ENCODE measurements at regions not wholly inside any gene's neighbourhood (a gene's known extent, or its start where the extent isn't known, plus 50 kb on each side); places are given as distances from the start of the nearest gene placed in this dataset.

DNA sequence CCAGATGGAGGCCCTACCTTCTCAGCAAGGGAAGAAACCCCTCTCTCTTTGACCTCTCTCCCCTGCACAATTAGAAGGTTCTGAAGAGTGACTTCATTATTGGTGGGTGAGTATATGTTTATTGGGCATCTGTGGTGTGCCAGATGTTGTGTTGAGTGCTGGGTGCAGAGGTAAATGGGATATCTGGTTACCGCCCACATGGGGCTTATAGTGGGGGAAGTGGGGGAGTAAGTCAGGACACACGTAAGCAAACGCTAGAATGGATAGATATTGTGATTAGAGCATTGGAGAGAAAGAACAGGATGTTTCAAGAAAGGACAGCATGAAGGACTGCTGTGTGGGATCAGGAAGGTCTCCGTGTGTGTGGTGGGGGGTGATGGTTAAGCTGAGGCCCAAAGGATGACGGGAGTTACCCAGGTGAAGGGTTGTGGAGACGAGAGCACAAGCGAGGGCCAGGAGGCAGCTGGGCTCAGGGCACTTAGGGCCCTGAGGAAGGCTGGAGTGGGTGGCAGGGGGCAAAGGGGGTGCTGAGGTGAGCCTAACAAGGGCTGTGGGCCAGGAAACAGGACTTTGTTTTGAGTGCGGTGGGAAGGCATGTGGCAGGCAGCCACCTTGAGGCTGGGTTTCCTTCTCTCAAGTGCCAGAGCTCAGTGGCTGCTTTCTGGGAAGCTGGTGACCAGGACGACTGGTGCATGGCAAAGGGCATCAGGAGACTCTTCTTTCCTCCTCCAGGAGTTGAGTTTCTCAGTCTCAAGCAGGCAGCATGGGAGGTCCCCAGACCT is 299.9 kb downstream of the RPS24 start:
- TF ChIP-seq FOXP2 (optimal IDR thresholded peaks at IDR 0.05; ENCODE audit: borderline replicate concordance, extremely low read depth, extremely low read length, insufficient read depth) (no peak), TAF1 (IDR thresholded peaks at IDR 0.05; ENCODE audit: borderline replicate concordance, insufficient read depth, low read length) (no peak), SIN3A (IDR thresholded peaks at IDR 0.05; ENCODE audit: borderline replicate concordance, insufficient read depth, low read length) (no peak), POLR2AphosphoS5 (IDR thresholded peaks at IDR 0.05; ENCODE audit: low read depth, low read length) (no peak), REST (IDR thresholded peaks at IDR 0.05; ENCODE audit: insufficient read depth in 1 of 2, low read depth in 2 of 2, low read length in 2 of 2) (no peak)

GRCh38 chr10:78335371-78335690 is 301.7 kb downstream of the RPS24 start:
- TF ChIP-seq POLR2AphosphoS5 (IDR thresholded peaks at IDR 0.05; ENCODE audit: low read depth, low read length): no peak
- no peak for TF ChIP-seq REST (IDR thresholded peaks at IDR 0.05; ENCODE audit: insufficient read depth in 1 of 2, low read depth in 2 of 2, low read length in 2 of 2)
- no peak for TF ChIP-seq TAF1 (IDR thresholded peaks at IDR 0.05; ENCODE audit: borderline replicate concordance, insufficient read depth, low read length)
- no peak for TF ChIP-seq FOXP2 (optimal IDR thresholded peaks at IDR 0.05; ENCODE audit: borderline replicate concordance, extremely low read depth, extremely low read length, insufficient read depth)
- TF ChIP-seq SIN3A (IDR thresholded peaks at IDR 0.05; ENCODE audit: borderline replicate concordance, insufficient read depth, low read length): no peak

DNA sequence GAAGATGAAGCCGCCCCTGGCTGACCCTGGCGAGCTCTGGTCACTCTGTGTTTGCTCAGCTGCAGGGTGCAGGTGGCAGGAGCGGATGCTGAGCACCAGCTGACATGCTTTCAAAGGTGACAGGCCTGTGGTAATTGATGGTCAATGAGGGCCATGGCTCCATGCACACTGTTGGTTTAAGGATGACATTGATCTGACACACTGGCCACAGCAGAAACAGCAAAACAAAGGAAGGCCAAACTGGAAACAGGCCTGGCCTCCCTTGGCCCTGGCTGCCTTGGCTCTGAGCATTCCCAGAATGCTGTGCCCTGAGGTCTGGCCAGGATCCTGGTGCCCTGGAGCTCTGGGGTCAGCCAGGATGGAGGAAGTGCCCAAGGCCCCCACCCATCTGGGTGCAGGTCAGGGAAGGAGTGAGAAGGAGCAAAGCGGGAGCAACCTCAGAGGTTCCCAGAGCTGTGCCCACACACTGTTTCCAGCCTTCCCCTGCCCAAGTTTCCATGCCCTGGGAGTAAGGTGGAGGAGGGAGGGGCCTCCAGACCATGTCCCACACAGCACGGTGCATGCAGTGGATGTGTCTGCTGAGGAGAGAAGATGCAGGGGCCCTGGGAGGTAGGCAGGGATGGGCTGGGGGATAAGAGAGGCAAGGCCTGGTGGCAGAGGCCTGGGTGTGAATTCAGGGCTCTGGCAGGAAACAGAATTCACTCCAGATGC is 302.2 kb downstream of the RPS24 start:
- no peak for TF ChIP-seq REST (IDR thresholded peaks at IDR 0.05; ENCODE audit: insufficient read depth in 1 of 2, low read depth in 2 of 2, low read length in 2 of 2)
- no peak for TF ChIP-seq POLR2AphosphoS5 (IDR thresholded peaks at IDR 0.05; ENCODE audit: low read depth, low read length)
- TF ChIP-seq SIN3A (IDR thresholded peaks at IDR 0.05; ENCODE audit: borderline replicate concordance, insufficient read depth, low read length): no peak
- TF ChIP-seq FOXP2 (optimal IDR thresholded peaks at IDR 0.05; ENCODE audit: borderline replicate concordance, extremely low read depth, extremely low read length, insufficient read depth): no peak
- no peak for TF ChIP-seq TAF1 (IDR thresholded peaks at IDR 0.05; ENCODE audit: borderline replicate concordance, insufficient read depth, low read length)

- TF ChIP-seq SIN3A (IDR thresholded peaks at IDR 0.05; ENCODE audit: borderline replicate concordance, insufficient read depth, low read length) (no peak), REST (IDR thresholded peaks at IDR 0.05; ENCODE audit: insufficient read depth in 1 of 2, low read depth in 2 of 2, low read length in 2 of 2) (no peak), POLR2AphosphoS5 (IDR thresholded peaks at IDR 0.05; ENCODE audit: low read depth, low read length) (no peak), TAF1 (IDR thresholded peaks at IDR 0.05; ENCODE audit: borderline replicate concordance, insufficient read depth, low read length) (no peak), FOXP2 (optimal IDR thresholded peaks at IDR 0.05; ENCODE audit: borderline replicate concordance, extremely low read depth, extremely low read length, insufficient read depth) (no peak)
Measured at GRCh38 chr10:78336402-78336791, 302.7 kb downstream of the RPS24 start.
